GM12892 (cell line): ENCODE measurements at regions not wholly inside any gene's neighbourhood (a gene's known extent, or its start where the extent isn't known, plus 50 kb on each side); places are given as distances from the start of the nearest gene placed in this dataset.

Experiments
- POLR2A ChIP-seq: IDR thresholded peaks from 2 replicates; pipeline ENCODE4 v1.6.1; 2011; ENCODE audit warnings: low read depth, low read length, control low read depth
- POLR2AphosphoS5 ChIP-seq: IDR thresholded peaks from 2 replicates; pipeline ENCODE4 v1.6.1; 2011; ENCODE audit warnings: low read depth, low read length, control low read depth
- TAF1 ChIP-seq: IDR thresholded peaks from 2 replicates; pipeline ENCODE4 v1.6.1; 2011; ENCODE audit warnings: low read depth, mild to moderate bottlenecking, control low read depth, low read length, borderline replicate concordance

DNA sequence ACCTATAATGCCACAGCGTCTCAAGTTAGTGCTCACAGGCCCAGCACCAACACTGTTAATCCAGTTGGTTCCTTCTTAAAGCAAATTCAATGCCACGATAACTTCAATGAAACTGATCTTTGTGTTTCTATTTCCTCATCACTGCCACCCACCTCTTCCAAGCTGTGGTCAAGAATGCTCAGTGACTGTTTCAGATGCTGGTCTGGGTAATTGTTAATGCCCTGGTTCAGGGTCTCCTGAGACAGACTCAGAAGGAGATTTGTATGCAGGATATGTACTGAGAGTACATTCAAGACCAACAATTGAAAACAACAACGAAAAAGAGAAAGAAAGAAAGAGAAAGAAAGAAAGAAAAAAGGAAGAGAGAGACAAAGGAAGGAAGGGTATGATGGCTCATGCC lies 505.3 kb downstream of the TLE4 start:
- TF ChIP-seq POLR2A (no peak), POLR2AphosphoS5 (no peak), TAF1 (no peak)
